HG02973 (cell line): ENCODE measurements at regions not wholly inside any gene's neighbourhood (a gene's known extent, or its start where the extent isn't known, plus 50 kb on each side); places are given as distances from the start of the nearest gene placed in this dataset.
"Not testable (repeated sequence)": the region's sequence is repeated elsewhere in the genome, so short reads cannot be mapped to it uniquely, and the experiment has no call there.

Experiments used
- ATAC-seq: cut with Tn5 transposase; IDR thresholded peaks from one replicate; pipeline ENCODE4 v1.9.1; 2021; ENCODE audit warnings: moderate library complexity; ENCODE audit not compliant: unreplicated experiment

DNA sequence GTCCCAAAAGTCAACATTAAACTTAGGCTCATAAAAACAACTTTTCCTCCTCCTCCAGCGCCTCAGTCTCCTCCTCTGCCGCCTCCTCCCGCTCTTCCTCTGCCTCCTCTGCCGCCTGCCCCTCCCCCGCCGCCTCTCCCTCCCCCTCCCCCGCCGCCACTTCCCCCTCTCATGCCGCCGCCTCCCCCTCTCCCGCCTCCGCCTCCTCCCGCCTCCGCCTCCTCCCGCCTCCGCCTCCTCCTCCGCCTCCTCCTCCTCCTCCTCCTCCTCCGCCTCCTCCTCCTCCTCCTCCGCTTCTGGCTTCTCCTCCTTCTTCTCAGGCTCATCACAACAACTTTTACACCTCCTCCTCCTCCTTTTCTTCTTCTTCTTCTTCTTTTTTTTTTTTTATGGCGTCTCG, 599.9 kb downstream of the TMEM182 start:
- ATAC-seq, result no peak

DNA sequence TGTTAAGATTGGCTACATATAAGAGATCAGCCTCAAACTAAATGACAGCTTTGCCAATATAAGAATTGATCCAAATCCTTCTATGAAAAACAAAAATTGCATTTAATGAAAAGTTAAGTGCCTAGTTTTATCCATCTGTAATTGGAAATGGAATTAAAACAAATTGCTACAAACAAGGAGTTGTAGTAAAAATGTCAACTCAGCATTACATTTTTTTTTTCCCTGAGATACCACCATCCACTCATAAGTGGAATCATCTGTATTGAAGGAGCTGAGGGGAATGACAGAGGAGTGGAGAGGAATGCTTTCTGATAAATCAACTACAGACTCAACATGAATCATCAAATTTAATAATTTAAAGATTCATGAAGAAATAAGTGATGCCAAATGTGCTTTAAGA, 601.8 kb downstream of the TMEM182 start:
- no peak for ATAC-seq

DNA sequence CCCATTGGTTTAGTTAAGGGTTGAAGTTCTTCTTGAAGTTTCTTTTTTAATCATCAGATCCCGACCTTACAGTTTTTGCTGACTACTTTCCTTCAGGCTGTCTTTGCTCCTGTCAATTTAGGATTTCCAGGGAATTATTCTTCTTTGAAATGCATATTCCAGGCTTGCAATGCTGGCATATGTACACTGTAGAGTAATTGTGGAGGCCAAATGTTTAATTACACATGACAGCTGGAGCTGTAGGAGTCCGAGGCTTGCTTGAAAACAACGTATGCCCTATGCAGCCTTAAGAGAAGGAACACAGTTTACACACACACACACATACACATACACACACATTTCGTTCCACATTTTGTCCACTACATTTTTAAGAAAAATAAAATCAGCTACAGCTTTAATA, 602.3 kb downstream of the TMEM182 start:
- no peak for ATAC-seq

DNA sequence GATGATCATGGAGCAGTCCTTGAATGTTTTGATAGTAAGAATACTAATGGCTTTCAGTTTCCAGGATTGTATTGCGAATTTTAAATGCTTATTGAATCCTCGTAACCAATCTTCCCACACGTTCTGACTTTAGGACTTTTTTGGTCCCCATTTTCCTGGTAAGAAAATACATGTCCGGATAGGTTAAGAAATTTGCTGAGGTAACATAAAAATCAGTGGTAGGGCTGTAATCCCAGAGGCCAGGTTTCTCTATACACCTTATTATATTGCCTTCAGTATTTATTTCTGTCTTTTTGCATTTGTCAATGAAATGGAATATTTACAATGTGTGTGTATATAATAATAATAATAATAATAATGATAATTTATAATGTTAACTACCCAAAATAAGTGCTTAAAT, 603.2 kb downstream of the TMEM182 start:
- ATAC-seq, result no peak

DNA sequence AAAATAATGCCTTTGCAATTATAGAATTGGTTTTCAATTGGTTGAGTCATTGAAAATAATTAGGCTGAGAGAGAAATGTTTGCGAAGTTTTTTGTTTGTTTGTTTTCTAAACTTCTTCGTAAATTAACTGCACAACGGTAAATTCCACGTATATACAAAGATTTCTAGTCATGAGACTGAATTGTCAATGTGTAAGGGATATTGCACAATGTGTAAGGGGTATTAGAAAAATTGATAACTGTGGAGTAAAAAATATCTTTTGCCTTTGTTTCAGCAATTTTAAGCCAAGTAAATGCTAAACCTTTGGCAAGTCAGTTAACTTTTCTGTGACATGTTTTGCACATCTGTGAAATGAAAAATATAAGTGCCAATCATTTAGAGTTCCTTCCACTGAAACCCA, 606.0 kb downstream of the TMEM182 start:
- no peak for ATAC-seq

DNA sequence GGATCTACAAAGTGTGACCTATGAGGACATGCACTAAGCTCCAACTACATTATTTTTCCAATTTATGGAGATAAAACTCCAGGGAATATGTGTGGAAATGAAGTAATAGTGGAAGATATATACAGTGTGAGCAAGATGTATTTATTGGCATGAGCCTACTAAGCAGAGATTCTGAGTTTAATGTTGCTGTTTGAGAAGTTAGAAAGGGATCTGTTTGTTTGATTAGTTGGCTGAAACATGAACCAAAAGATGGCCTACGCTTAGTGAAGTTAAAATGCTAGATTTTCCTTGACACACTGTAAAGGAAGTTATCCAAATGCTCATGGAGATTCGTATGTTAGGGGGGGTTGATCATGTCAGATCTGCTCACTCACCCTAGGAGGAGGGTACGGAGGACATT, 621.7 kb downstream of the TMEM182 start:
- ATAC-seq, result no peak

DNA sequence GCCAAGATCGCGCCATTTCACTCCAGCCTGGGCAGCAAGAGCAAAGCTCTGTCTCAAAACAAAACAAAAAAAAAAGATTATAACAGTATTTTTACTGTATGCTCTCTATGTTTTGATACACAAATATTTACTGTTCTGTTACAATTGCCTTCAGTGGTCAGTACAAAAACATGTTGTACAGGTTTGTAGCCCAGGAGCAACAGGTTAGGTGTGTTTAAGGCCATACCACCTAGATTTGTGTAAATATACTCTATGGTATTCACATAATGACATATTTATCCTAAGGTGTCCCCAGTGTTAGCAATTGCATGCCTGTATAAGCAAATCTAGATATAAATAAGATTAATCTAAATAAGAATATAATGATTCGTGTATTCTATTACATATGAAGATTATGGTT, 625.0 kb downstream of the TMEM182 start:
- no peak for ATAC-seq

DNA sequence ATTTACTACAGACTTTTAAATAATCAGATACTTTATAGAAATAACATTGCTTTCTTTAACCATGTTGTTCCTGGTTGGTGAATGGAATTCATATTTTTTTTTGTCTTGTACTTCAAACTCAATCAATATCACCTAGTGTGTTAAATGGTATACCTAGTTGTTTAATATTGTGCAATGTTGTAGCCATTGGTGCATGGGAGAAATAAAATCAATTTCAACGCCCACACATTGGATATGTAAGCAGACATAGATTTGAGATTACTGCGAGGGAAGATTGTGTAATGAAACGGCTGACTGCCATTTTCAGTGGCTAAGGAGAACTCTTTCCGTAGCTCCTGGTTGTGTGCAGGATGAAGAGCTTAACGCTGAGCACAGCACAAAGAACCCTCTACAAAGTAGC, 626.1 kb downstream of the TMEM182 start:
- ATAC-seq, result no peak

DNA sequence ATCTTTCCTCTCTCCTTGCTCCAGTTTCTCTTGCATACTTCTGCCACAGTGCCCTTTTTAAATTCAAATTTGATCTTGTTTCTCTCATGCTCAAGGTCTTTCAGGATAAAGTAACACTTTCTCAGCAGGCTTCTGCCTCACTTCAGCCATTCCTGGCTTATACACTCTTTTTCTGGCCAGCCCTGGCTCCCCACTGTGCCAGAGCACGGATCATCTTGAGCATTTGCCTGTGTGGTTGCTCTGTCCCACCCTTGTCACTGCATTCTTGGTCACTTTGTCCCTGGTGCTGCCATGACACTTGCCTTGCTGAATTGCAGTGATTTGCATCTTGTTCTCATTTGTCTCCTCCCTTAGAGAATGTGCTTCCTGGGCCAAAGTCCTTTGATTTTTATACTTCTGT, 634.3 kb downstream of the TMEM182 start:
- no peak for ATAC-seq

DNA sequence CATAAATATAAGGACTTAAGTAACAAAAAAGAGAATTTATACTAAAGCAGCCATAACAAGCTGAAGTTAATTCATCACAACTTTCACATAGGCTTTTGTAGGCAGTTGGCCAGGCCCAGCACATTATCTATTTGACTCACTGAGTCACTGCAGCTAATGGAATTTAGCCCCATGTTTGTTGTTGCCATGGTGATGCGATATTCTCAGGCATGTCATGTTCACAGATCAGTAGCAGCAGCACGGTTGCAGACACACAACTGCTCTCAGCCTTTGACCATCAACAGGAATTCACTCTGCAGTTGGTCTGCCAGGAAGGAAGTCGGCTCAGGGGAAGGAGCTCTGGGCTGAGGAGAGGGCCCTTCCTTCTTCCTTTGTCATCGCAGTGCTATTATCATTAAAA, 639.8 kb downstream of the TMEM182 start:
- ATAC-seq, result no peak

DNA sequence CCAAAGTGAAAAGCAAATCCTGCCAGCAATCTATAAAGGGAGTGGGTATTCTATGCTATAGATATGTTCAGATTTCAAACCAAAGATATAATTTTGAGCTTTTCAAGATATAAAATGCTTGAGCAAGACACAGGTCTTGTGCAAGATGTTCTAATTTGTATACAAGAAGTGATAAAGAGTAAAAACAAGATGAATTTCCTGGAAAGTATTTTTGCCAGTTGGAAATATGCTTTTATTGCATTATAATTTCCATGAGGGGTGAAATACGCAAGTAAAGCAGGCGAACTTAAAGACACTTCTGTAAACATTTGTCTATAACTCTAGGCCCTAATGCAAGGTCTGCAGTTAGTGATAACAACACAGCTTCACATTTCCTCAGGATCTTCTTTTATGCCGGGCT, 640.5 kb downstream of the TMEM182 start:
- no peak for ATAC-seq

DNA sequence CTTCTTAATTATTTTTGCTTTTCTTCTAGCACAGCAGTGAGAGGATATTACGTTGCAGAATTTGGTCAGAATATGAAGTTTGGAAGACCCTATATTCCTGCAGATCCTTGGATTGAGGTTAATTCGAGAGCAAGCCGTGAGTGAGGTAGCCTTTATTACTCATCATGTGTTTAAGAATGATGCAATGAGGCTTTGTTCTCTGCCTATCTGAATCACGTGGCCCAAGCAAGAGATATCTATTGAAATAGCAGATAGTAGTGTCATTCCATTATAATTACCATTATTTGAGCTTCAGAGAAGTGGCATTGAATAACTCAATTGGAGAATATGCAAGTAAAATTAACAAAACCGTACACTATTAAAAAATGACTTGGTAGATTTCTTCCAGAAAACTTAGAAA, 641.1 kb downstream of the TMEM182 start:
- no peak for ATAC-seq

DNA sequence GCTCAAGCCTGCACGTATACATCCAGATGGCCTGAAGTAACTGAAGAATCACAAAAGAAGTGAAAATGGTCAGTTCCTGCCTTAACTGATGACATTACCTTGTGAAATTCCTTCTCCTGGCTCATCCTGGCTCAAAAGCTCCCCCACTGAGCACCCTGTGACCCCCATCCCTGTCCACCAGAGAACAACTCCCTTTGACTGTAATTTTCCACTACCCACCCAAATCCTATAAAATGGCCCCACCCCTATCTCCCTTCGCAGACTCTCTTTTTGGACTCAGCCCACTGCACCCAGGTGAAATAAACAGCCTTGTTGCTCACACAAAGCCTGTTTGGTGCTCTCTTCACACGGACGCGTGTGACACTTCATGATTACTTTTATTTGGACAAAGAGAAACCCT, 641.6 kb downstream of the TMEM182 start:
- ATAC-seq, result not testable (repeated sequence)

DNA sequence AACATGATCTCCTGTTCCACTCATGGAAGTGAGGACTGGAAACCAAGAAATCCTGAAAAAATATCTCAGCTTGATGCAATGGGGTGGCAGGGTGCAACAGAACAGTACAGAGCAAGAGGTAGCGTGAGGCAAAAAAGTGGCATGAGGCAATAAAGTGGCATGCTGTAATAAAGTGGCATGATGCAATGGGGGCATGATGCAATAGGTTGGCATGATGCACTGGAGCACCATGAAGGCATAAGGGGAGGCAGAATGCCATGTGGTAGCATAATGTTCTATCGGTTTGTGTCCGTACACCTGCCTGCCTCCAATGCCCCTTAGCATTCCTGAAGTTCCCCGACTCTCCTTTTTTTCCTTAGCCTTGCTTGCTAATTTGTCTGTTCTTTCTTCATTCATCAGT, 648.4 kb downstream of the TMEM182 start:
- no peak for ATAC-seq

DNA sequence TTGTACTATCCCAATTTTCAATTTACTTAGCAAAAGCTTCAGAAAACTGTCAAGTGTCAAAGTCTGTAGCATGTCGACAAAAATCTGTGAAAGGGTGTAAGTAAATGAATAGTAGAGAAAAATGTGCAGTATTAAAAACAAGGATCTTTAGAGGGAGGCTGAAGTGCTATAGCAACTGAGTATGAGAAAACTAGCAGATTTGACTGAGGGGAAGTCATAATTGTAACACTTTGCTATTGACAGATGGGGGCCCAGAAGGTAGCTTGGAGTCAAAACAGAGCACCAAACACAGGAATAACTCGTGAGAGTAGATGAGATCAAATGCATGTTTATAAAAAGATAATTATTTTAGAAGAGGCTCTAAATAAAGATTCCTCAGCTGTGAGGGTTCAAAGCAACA, 657.7 kb downstream of the TMEM182 start:
- ATAC-seq, result no peak

DNA sequence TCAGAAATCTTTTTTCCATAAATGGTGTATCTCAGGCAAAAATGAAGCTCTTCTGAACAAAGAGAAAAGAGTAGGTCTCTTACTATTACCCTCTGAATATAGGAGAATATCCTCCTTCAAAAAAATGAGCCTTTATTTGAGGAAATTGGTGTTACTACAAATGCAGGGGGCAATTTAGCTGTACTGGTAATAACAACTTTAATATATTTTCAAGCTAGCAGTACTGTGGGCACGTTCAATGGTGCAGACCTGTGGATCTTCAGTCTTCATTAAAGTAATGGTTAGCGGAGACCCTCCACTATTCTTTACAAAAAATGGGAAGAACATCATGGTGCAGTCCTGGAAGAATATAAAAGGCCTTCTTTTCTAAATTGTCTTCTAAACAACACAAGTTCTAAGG, 661.3 kb downstream of the TMEM182 start:
- no peak for ATAC-seq

DNA sequence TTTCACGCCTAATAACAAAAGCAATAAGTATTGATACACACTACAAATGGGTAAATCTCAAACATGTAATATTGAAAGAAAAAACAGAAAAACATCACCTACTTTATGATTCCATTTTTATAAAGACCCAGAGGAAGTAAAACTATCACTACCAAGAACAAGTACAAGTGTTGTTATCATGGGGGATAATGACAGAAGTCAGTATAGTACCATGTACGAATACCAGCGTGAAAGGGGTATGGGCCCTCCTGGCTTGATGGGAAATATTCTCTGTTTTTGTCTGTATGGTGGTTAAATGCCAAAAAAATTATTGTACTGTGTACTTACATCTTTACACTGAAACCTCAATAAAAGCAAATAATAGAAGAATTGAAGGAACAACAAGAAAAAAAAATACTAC, 665.7 kb downstream of the TMEM182 start:
- ATAC-seq, result no peak

DNA sequence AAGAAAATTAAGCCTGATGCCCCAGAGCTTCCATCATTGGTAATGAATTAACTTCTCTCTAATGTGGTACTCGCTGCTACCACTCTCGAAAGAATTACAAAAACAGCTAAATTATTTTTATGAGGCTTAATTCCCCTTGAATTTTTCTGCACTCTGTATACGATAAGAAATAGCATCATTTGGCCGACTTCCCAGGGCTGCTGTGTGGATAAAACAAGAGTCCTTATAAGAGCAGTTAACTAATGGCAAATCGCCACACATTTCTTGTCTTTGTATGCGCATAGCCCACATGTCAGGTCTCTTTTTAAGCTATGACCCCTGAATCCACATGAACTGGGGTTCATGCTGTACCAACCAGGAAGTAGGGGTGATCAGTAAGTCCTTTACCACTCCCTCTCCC, 668.4 kb downstream of the TMEM182 start:
- ATAC-seq, result no peak

DNA sequence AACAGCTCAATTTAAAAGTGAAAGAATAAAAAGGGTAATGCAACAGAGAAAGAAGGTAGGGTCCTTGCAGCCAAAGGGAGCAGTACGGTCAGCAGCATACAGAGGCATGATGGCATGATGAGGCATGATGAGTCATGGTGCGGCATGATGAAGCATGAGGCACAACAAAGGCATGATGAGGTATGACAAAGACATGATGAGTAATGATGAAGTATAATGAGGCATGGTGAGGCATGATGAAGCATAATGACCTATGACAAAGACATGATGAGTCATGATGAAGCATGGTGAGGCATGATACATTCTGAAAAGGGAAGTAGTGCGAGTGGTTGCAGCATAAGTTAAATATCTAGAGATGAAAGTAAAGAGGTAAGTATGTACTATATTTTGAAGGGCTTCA, 673.2 kb downstream of the TMEM182 start:
- ATAC-seq, result no peak

DNA sequence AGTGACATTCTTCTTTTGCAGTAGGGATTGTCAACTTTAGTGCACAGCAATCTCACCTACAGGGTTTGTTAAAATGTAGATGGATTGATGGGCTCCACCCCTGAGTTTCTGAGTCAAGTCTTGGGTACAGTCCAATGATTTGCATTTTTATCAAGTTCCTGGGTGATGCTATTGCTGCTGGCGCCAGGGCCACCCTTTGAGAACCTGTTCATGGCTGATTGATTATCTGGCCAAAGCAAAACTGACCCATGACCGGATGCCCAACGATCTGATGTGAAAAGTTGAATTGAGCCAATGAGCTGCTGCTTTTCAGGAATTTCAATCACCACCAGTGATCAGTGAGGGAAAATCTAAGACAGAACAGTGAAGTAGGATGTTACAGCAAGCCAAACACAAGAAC, 675.3 kb downstream of the TMEM182 start:
- no peak for ATAC-seq

DNA sequence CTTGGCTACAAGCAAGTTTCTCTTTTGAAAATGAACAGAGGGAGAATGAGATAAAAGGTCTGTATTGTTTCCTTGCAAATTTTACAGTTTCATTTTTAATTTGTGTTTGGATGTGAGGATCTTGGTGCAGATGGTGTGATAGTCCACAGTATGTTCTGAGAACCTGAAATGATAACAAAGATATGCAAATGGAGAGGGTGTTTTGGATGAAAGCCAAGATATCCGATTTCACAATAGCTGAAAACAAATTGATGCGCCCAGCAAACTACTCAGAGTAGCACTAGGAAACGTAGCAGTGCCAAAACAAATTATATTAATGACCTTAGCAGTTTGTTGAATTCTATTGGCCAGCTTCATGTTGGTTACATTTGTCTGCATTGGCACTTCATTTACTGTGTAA, 683.5 kb downstream of the TMEM182 start:
- no peak for ATAC-seq

DNA sequence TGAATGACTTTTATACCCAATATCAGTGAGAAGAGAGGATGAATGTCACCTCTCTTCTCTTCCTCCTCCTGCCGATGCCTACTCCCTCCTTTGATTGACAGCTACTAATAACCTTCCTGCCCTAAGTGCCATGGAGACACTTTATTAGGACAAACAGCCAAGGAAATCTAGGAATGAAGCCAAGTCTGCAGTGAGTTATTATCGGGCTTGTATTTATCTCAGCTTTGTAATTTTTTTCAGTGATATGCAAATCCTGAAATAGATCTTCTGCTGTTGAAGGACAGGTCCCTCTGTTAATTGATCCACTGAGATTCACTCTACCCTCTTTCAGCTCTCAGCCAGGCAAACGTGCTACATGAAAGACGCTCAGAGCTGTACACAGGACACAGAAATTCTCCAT, 686.7 kb downstream of the TMEM182 start:
- ATAC-seq, result no peak

DNA sequence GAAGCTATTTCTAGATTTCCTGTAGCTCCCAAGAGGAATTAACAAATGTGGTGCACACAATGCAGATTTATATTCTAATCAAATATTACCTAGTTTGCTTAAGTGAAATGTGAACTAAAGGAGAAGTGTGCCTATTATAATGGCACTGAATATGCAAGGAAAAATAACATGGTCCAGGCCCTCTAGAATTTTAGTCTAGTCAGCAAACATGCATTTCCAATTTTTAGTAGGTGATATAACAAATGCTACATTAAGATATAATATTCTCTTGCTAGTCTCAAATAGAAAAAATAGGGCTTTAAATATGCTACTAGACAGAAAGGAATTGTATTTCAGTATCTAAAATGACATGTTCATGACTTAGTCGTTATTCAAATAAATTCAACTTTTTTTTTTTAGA, 689.5 kb downstream of the TMEM182 start:
- no peak for ATAC-seq

DNA sequence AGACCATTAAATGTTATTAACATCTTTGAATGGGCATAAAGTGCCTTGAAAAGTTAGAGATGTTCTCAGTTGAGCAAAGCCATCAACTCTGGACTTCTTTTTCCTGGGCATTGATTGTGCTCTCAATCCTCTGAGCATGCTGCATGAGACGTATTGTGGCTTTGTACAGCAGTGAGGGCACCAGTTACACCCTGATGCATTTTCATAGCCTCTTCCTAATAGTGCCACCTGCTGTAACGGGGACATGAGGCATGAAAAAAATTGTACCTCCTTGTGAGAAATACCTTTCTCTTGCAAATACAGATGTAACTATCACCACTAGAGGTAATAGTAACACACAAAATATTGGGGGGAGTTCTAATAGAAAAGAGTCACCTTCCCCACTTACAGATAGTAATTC, 697.5 kb downstream of the TMEM182 start:
- ATAC-seq, result no peak
